ENCODE measurements at regions not wholly inside any gene's neighbourhood (a gene's known extent, or its start where the extent isn't known, plus 50 kb on each side); places are given as distances from the start of the nearest gene placed in this dataset.

DNA sequence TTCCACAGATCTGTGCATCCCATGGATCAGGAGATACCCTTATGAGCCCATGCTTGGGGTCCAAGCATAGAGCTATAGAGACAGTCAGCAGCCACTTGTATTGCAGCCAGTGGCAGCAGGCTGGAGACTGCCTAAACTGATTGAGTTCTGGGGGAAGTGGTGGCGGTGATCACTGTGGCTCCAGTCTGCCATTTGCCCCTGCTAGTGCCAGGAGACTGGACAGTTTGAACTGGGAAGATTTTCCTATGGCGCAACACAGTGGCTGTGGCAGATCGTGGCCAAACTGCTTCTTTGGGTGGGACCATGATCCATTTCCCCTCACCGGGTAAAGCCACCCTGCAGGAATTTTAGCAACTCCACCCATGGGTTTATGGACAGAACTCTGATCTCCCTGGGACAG lies 679.7 kb upstream of the SEMA3D start:
- no peak for DNase-seq (ENCODE audit: low spot score)
- WGBS, result 89% methylated on average over 4 of the region's 4 CpGs

DNA sequence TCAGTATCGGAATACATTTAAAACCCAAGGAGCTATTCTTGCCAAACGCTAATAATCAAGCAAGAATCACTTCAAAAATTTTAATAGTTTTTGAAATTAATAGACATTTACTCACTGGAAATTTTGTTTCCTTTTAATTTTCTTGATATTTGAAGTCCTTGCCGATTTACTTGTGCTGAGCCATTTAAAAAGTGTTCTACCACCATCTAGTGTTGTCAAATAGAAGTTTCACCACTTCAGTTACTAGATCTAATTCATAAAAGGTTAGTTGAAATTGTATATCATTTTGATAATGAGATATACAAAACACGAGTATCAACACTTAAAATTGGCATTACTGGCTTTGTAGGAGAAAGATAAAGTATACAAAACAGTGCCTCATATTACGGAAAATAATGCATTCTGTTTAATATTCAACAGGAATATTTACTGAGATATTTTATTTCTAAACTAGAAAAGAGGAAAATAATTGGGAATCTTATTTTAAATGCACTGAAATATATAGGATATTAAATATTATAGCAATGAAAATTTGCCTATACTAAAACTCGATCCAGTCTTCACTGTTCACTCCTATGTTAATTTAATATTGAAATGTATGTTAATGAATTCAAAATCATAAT lies 664.8 kb upstream of the SEMA3D start:
- Histone ChIP-seq H3K4me3 (ENCODE audit: low read depth in 1 of 3, low read length in 3 of 3) (no peak overlapping the region), H3K9ac (ENCODE audit: low read depth in 1 of 2, low read length in 2 of 2) (no peak overlapping the region), H3K27me3 (ENCODE audit: control insufficient read depth in 4 of 4, insufficient read depth in 4 of 4, low read length in 3 of 4) (no peaks in the 10 kb centered on the region), H3K9me3 (ENCODE audit: control insufficient read depth in 4 of 4, low read length in 3 of 4) (no peaks in the 10 kb centered on the region), H3K27ac (ENCODE audit: low read depth in 1 of 2, low read length in 2 of 2) (no peak overlapping the region), H3K4me1 (ENCODE audit: control insufficient read depth in 4 of 4, insufficient read depth in 4 of 4, low read length in 3 of 4) (no peaks in the 10 kb centered on the region), H3K36me3 (ENCODE audit: control insufficient read depth in 4 of 4, insufficient read depth in 3 of 4, low read depth in 1 of 4, low read length in 3 of 4) (no peaks in the 10 kb centered on the region)
- TF ChIP-seq YY1 (IDR thresholded peaks at IDR 0.05) (no peak), RAD21 (IDR thresholded peaks at IDR 0.05) (peak; percentile 67), SP1 (IDR thresholded peaks at IDR 0.05) (no peak)
- TF ChIP-seq, protein P1, sequence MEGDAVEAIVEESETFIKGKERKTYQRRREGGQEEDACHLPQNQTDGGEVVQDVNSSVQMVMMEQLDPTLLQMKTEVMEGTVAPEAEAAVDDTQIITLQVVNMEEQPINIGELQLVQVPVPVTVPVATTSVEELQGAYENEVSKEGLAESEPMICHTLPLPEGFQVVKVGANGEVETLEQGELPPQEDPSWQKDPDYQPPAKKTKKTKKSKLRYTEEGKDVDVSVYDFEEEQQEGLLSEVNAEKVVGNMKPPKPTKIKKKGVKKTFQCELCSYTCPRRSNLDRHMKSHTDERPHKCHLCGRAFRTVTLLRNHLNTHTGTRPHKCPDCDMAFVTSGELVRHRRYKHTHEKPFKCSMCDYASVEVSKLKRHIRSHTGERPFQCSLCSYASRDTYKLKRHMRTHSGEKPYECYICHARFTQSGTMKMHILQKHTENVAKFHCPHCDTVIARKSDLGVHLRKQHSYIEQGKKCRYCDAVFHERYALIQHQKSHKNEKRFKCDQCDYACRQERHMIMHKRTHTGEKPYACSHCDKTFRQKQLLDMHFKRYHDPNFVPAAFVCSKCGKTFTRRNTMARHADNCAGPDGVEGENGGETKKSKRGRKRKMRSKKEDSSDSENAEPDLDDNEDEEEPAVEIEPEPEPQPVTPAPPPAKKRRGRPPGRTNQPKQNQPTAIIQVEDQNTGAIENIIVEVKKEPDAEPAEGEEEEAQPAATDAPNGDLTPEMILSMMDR (IDR thresholded peaks at IDR 0.05; ENCODE audit: low read depth, low read length, missing input control), result peak; percentile 35
- WGBS, result 36% methylated on average over 6 of the region's 6 CpGs
- no peak for DNase-seq (ENCODE audit: low spot score)

More for the DNA sequence above, 679.7 kb upstream of the SEMA3D start:
- Histone ChIP-seq H3K4me1 (ENCODE audit: control insufficient read depth in 4 of 4, insufficient read depth in 4 of 4, low read length in 3 of 4) (no peaks in the 10 kb centered on the region), H3K27ac (ENCODE audit: low read depth in 1 of 2, low read length in 2 of 2) (no peak overlapping the region), H3K9ac (ENCODE audit: low read depth in 1 of 2, low read length in 2 of 2) (no peak overlapping the region), H3K36me3 (ENCODE audit: control insufficient read depth in 4 of 4, insufficient read depth in 3 of 4, low read depth in 1 of 4, low read length in 3 of 4) (no peaks in the 10 kb centered on the region), H3K27me3 (ENCODE audit: control insufficient read depth in 4 of 4, insufficient read depth in 4 of 4, low read length in 3 of 4) (peaks cover 0 to 2% (median 0%) of the 10 kb centered on the region in 4 donors), H3K9me3 (ENCODE audit: control insufficient read depth in 4 of 4, low read length in 3 of 4) (no peaks in the 10 kb centered on the region), H3K4me3 (ENCODE audit: low read depth in 1 of 3, low read length in 3 of 3) (no peak overlapping the region)
- TF ChIP-seq, protein P1 (IDR thresholded peaks at IDR 0.05; ENCODE audit: low read depth, low read length, missing input control), result no peak
- TF ChIP-seq JUND (IDR thresholded peaks at IDR 0.05) (no peak), HNF4G (IDR thresholded peaks at IDR 0.05) (no peak)

DNA sequence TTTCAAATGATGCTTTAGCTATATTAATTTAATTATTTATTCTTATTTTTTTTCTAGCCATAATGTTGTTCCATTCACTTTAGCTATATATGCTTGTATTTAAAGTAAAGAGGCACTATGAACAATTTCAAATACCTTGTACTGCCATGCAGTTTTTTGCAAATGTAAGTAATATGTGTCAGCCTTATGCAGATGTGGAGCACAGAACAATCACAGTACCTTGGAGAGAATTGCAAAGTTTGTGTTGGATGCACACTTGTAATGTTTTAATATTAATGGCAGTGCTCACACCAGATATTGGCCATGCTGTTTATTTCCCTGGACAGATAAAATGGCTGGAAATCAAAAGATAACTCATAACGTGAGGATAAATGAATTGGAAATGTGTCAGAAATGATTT lies 663.5 kb upstream of the SEMA3D start:
- no peaks in the 10 kb centered on the region for H3K27me3 ChIP-seq (ENCODE audit: control insufficient read depth in 4 of 4, insufficient read depth in 4 of 4, low read length in 3 of 4)
- H3K9me3 ChIP-seq (ENCODE audit: control insufficient read depth in 4 of 4, low read length in 3 of 4), result no peaks in the 10 kb centered on the region
- no peak overlapping the region for H3K27ac ChIP-seq (ENCODE audit: low read depth in 1 of 2, low read length in 2 of 2)
- 54% methylated on average over 1 of the region's 1 CpG for whole genome bisulfite sequencing
- no peaks in the 10 kb centered on the region for H3K36me3 ChIP-seq (ENCODE audit: control insufficient read depth in 4 of 4, insufficient read depth in 3 of 4, low read depth in 1 of 4, low read length in 3 of 4)
- H3K9ac ChIP-seq (ENCODE audit: low read depth in 1 of 2, low read length in 2 of 2), result no peak overlapping the region
- H3K4me1 ChIP-seq (ENCODE audit: control insufficient read depth in 4 of 4, insufficient read depth in 4 of 4, low read length in 3 of 4), result no peaks in the 10 kb centered on the region
- DNase-seq (ENCODE audit: low spot score), result no peak
- H3K4me3 ChIP-seq (ENCODE audit: low read depth in 1 of 3, low read length in 3 of 3), result no peak overlapping the region
- TF ChIP-seq RAD21 (IDR thresholded peaks at IDR 0.05) (no peak), HNF4A (conservative IDR thresholded peaks at IDR 0.05) (no peak), YY1 (IDR thresholded peaks at IDR 0.05) (no peak), JUND (IDR thresholded peaks at IDR 0.05) (no peak), GABPA (IDR thresholded peaks at IDR 0.05 in 1 of 2, conservative IDR thresholded peaks at IDR 0.05 in 1 of 2) (no peak), RXRA (IDR thresholded peaks at IDR 0.05) (no peak), SP1 (IDR thresholded peaks at IDR 0.05) (no peak), HNF4G (IDR thresholded peaks at IDR 0.05) (no peak)
- TF ChIP-seq, protein P2, sequence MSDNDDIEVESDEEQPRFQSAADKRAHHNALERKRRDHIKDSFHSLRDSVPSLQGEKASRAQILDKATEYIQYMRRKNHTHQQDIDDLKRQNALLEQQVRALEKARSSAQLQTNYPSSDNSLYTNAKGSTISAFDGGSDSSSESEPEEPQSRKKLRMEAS (IDR thresholded peaks at IDR 0.05), result no peak
- TF ChIP-seq, protein P3, sequence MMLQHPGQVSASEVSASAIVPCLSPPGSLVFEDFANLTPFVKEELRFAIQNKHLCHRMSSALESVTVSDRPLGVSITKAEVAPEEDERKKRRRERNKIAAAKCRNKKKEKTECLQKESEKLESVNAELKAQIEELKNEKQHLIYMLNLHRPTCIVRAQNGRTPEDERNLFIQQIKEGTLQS (IDR thresholded peaks at IDR 0.05), result no peak
- TF ChIP-seq, protein P4, sequence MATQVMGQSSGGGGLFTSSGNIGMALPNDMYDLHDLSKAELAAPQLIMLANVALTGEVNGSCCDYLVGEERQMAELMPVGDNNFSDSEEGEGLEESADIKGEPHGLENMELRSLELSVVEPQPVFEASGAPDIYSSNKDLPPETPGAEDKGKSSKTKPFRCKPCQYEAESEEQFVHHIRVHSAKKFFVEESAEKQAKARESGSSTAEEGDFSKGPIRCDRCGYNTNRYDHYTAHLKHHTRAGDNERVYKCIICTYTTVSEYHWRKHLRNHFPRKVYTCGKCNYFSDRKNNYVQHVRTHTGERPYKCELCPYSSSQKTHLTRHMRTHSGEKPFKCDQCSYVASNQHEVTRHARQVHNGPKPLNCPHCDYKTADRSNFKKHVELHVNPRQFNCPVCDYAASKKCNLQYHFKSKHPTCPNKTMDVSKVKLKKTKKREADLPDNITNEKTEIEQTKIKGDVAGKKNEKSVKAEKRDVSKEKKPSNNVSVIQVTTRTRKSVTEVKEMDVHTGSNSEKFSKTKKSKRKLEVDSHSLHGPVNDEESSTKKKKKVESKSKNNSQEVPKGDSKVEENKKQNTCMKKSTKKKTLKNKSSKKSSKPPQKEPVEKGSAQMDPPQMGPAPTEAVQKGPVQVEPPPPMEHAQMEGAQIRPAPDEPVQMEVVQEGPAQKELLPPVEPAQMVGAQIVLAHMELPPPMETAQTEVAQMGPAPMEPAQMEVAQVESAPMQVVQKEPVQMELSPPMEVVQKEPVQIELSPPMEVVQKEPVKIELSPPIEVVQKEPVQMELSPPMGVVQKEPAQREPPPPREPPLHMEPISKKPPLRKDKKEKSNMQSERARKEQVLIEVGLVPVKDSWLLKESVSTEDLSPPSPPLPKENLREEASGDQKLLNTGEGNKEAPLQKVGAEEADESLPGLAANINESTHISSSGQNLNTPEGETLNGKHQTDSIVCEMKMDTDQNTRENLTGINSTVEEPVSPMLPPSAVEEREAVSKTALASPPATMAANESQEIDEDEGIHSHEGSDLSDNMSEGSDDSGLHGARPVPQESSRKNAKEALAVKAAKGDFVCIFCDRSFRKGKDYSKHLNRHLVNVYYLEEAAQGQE (IDR thresholded peaks at IDR 0.05), result no peak
- TF ChIP-seq, protein P5, sequence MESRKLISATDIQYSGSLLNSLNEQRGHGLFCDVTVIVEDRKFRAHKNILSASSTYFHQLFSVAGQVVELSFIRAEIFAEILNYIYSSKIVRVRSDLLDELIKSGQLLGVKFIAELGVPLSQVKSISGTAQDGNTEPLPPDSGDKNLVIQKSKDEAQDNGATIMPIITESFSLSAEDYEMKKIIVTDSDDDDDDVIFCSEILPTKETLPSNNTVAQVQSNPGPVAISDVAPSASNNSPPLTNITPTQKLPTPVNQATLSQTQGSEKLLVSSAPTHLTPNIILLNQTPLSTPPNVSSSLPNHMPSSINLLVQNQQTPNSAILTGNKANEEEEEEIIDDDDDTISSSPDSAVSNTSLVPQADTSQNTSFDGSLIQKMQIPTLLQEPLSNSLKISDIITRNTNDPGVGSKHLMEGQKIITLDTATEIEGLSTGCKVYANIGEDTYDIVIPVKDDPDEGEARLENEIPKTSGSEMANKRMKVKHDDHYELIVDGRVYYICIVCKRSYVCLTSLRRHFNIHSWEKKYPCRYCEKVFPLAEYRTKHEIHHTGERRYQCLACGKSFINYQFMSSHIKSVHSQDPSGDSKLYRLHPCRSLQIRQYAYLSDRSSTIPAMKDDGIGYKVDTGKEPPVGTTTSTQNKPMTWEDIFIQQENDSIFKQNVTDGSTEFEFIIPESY (IDR thresholded peaks at IDR 0.05), result no peak
- TF ChIP-seq, protein P1 (IDR thresholded peaks at IDR 0.05; ENCODE audit: low read depth, low read length, missing input control), result no peak

Measured in liver (tissue), 8 donors.